Colonic mucosa (tissue), 4 donors: ENCODE measurements at regions not wholly inside any gene's neighbourhood (a gene's known extent, or its start where the extent isn't known, plus 50 kb on each side); places are given as distances from the start of the nearest gene placed in this dataset.

Experiments
- DNase-seq: peaks from one replicate; pipeline ENCODE4 v3.0.0-alpha.2; 2020
- H3K27ac ChIP-seq: fragments of 200-600 bp; one replicate; pipeline ENCODE4 v1.8.0; 2021
- H3K27me3 ChIP-seq: fragments of 200-600 bp; one replicate; pipeline ENCODE4 v1.8.0; 2021
- H3K36me3 ChIP-seq: fragments of 200-600 bp; one replicate; pipeline ENCODE4 v1.8.0; 2021
- H3K4me1 ChIP-seq: fragments of 200-600 bp; one replicate; pipeline ENCODE4 v1.8.0; 2021; ENCODE audit warnings: mild to moderate bottlenecking
- H3K4me3 ChIP-seq: fragments of 200-600 bp; one replicate; pipeline ENCODE4 v1.8.0; 2021
- H3K9ac ChIP-seq, 2 donors: one replicate each; pipeline ENCODE4 v1.7.0; 2013; ENCODE audit warnings: control low read depth in 2 of 2, low read depth in 2 of 2, low read length in 2 of 2
- H3K9me3 ChIP-seq: fragments of 200-600 bp; one replicate; pipeline ENCODE4 v1.8.0; 2021
- intact Hi-C: fragments of 100-400 bp; cut with DNase I; formaldehyde crosslinking; loops from one replicate; pipeline ENCODE4 v1.14.1; 2022
- TF ChIP-seq, protein P1 (sequence below): fragments of 200-600 bp; IDR thresholded peaks from one replicate; pipeline ENCODE4 v1.8.0; 2022; ENCODE audit warnings: antibody characterized with exemption, mild to moderate bottlenecking
- donor health status: healthy.
- donor health status: DM: no; HTN: no; CAD: no.
- donor health status: DM: no; HTN: no; CAD: no.

DNA sequence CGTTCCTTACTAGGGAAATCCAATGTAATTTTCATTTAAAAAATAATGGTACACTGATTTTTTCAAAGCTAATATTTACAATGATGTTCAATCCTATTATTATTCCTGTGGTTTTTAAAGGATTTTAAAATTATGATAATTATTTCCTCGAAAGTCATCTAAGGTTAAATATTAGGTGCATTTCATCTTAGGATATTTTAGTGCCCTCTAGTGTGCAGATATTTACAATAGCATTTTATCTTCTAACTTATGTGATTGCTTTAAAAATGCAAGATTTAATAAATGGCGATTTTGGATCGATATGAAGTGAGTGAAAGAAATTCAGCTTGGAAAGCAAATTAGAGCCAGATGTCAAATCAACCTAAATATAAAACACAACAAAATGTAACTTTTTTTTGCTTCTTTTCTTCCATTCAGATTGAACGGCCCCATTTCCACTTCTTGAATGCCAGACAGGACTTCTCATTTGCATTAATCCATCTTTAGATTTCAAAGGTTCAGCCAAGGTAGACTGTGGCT lies 293.5 kb downstream of the SLC6A15 start:
- H3K9me3 ChIP-seq: no peaks in the 10 kb centered on the region
- no peak overlapping the region for H3K9ac ChIP-seq
- no peaks in the 10 kb centered on the region for H3K36me3 ChIP-seq
- no peak overlapping the region for H3K27ac ChIP-seq
- TF ChIP-seq, protein P1, sequence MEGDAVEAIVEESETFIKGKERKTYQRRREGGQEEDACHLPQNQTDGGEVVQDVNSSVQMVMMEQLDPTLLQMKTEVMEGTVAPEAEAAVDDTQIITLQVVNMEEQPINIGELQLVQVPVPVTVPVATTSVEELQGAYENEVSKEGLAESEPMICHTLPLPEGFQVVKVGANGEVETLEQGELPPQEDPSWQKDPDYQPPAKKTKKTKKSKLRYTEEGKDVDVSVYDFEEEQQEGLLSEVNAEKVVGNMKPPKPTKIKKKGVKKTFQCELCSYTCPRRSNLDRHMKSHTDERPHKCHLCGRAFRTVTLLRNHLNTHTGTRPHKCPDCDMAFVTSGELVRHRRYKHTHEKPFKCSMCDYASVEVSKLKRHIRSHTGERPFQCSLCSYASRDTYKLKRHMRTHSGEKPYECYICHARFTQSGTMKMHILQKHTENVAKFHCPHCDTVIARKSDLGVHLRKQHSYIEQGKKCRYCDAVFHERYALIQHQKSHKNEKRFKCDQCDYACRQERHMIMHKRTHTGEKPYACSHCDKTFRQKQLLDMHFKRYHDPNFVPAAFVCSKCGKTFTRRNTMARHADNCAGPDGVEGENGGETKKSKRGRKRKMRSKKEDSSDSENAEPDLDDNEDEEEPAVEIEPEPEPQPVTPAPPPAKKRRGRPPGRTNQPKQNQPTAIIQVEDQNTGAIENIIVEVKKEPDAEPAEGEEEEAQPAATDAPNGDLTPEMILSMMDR: no peak
- H3K4me3 ChIP-seq: no peak overlapping the region
- DNase-seq: no peak
- H3K4me1 ChIP-seq: no peaks in the 10 kb centered on the region
- intact Hi-C loops: no loop called here
- no peaks in the 10 kb centered on the region for H3K27me3 ChIP-seq

DNA sequence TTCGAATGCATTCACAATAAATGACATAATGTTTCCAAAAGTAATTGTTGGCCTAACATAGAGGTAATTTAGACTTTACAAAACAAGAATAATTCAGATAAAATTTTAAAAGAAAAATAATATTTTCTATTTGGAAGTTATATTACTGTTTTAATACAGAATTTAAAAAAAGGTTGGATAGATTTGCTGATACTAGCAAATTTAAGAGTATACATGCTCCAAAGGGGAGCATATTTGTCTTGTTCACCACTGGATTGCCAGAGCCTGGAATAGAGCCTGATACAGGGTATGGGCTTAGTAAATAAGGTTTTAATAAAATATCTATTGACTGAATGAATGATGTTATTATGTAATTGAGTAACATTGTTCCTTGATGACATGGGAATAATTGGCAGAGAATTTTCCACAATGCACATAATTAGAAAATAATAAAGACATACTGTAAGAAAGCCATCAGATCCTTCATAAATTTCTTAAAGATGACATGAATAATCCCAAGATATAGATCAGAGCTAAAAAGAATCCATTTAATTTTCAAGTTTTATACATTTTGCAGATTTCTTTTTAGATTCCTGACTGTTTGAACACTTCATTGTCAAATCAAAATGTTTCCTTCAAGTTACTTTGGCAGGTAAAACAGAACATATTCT lies 305.3 kb downstream of the SLC6A15 start:
- Histone ChIP-seq H3K36me3 (no peaks in the 10 kb centered on the region), H3K4me1 (no peaks in the 10 kb centered on the region), H3K4me3 (no peak overlapping the region), H3K9me3 (no peaks in the 10 kb centered on the region), H3K9ac (no peak overlapping the region), H3K27me3 (no peaks in the 10 kb centered on the region), H3K27ac (no peak overlapping the region)
- no peak for DNase-seq
- TF ChIP-seq, protein P1: no peak
- intact Hi-C loops: no loop called here

DNA sequence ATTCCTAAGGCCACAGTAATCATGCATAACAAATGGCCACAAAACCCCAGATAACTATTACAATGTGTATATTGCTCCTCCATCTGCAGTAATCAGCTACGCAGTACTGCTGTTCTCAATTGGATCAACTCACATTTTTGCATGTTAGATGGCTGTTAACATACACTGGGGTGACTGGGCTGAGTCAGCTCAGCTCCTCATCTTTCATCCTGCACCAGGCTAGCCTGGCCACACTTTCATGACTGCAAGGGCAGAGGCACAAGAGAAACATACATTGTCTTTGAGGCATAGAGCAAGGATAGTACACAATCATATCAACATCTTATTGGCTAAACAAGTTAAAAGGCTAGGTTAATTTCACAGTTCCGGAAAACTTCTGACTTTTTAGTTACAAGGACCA lies 306.6 kb downstream of the SLC6A15 start:
- Histone ChIP-seq H3K36me3 (no peaks in the 10 kb centered on the region), H3K4me1 (no peaks in the 10 kb centered on the region), H3K9me3 (no peaks in the 10 kb centered on the region), H3K4me3 (no peak overlapping the region), H3K9ac (no peak overlapping the region), H3K27ac (no peak overlapping the region), H3K27me3 (no peaks in the 10 kb centered on the region)
- no peak for DNase-seq
- TF ChIP-seq, protein P1: no peak
- intact Hi-C loops: no loop called here

DNA sequence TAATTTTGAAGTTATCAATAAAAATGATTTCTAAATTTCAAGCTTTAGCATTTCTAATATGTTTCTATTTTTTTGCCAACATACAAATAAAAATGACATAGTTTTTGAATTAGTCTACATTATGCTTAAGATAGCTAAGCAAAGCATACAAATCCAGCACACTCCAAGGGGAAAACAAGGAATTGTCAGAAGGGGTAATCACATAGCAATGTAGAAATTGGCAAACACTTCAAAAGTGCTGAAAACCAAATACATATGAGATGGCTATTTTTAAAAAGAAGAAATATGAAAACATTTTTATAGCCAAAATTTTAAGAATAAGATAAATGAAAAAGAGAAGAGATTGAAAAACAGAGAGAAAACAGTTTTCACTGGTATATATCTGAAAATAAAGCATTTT lies 308.0 kb downstream of the SLC6A15 start:
- Histone ChIP-seq H3K27ac (no peak overlapping the region), H3K27me3 (no peaks in the 10 kb centered on the region), H3K4me1 (no peaks in the 10 kb centered on the region), H3K4me3 (no peak overlapping the region), H3K36me3 (no peaks in the 10 kb centered on the region), H3K9ac (no peak overlapping the region), H3K9me3 (no peaks in the 10 kb centered on the region)
- intact Hi-C loops: no loop called here
- TF ChIP-seq, protein P1: no peak
- DNase-seq: no peak

DNA sequence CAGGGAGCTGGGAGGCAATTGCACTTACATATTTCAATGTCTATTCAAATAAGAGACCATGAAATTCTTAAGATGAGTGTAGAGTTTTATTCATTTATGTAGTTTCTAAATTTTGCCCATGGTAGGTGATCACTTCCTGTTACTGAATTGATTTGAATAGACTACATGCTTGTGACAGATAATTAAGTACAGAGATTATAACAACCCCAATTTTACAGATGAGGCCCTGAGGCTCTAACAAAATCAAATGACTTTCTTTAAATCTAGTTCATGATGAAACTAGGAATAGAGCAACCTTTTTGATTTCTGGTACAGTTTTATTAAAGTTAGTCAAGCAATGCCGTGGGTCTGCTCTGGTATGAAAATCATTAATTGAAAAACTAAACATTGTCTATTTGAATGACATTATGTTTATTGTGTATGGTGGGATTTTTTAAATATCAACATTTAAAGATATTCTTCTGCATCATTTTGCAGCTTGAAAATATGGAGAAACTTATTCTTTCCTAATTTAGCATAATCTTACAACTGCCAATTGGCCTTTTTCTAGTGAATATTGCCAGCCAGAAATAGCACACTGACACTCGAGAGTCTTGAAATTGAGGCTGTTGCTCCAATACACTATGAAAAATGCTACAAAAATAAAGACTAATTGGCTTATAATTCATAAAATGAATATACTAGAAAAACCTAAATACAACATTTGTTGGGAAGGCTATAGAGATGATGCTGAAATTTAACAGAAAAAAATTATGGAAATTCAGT lies 308.9 kb downstream of the SLC6A15 start:
- Histone ChIP-seq H3K9ac (no peak overlapping the region), H3K27me3 (no peaks in the 10 kb centered on the region), H3K4me3 (no peak overlapping the region), H3K9me3 (no peaks in the 10 kb centered on the region), H3K27ac (no peak overlapping the region), H3K36me3 (no peaks in the 10 kb centered on the region), H3K4me1 (no peaks in the 10 kb centered on the region)
- TF ChIP-seq, protein P1: no peak
- intact Hi-C loops: no loop called here
- no peak for DNase-seq
